Hepatic stellate cell (primary cell): ENCODE measurements at regions not wholly inside any gene's neighbourhood (a gene's known extent, or its start where the extent isn't known, plus 50 kb on each side); places are given as distances from the start of the nearest gene placed in this dataset.

ENCODE experiments used
- DNase-seq: peaks from one replicate; pipeline ENCODE4 v3.0.0; 2011; ENCODE audit warnings: low spot score

DNA sequence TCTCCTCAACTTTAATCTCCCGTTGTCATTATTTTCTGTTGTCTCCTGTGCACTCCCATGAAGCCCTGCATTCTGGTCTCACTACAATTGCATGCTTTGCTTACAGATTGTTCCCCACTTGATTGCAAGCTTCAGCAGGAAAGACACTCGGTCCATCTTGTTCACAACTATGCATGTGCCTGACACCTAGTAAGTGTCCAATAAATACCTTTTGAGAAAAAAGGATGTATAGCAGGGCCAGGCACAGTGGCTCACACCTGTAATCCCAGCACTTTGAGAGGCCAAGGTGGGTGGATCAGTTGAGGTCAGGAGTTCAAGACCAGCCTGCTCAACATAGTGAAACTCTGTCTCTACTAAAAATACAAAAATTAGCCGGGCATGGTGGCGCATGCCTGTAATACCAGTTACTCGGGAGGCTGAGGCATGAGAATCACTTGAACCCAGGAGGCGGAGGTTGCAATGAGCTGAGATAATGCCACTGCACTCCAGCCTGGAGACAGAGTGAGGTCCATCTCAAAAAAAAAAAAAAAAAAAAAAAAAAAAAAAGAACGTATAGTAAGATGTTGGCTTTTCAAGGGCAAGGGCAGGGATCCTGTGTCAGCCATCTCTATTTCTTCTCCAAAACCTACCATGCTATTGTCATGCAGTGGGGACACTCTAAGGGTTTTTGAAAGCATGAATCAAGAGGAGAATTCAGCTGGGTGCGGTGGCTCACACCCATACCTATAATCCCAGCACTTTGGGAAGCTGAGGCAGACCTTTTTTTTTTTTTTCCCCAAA is 338.3 kb downstream of the MYCN start:
- DNase-seq: no peak

DNA sequence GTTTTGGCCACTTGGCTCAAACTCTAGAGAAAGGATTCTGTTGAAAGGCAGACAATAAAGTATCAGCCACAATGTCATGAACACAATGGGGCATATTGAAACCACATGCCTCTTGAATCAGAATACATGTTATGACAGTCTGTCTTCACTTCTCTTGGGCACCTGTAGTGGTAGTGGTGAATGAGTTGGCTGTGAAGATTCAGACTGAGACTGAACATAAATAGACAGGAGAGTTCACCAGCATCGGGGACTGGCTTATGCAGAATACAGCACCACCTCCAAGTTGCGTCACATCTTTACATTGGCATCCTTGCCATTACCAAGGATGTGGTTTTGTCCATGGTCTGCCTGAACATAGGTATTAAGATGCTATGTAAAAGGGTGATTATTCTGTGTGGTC is 336.8 kb downstream of the MYCN start:
- no peak for DNase-seq

DNA sequence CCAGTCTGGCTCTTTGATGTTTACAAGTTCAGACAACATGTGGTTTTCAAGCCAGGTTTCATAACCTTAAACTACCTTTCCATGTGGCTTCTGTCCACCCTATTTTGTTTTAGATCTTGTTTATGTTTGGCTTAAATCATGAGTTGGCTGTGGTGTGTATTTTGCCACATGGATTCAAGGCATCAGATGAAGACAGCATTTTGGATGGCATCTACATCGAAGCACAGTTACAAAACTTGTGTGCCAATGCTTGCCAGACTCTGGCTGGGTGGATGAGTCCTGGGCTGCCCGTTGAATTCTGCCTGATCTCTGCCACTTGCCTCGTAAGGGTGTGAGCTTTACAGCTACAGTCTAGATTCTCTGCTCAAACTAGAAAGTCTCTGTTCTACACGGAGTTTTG is 335.3 kb downstream of the MYCN start:
- no peak for DNase-seq

DNA sequence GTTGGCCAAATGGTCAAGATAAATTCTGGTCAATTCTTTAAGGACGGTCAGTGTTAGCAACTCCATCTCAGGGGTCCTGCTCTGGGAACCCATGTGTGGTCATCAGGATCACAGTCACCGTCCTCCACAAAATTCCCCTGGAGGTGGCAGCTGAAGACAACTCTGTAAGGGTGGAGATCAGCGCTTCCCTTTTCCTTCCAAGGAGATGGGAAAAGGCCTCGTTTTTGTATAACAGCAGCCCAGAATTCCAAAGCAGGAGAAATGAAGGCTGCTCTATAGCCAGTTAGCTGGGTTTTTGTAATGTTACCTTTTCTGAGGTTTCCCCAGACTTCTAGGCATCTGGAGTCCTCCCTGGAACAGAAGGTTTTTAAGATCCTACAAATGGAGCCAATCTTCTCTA is 334.8 kb downstream of the MYCN start:
- no peak for DNase-seq

DNA sequence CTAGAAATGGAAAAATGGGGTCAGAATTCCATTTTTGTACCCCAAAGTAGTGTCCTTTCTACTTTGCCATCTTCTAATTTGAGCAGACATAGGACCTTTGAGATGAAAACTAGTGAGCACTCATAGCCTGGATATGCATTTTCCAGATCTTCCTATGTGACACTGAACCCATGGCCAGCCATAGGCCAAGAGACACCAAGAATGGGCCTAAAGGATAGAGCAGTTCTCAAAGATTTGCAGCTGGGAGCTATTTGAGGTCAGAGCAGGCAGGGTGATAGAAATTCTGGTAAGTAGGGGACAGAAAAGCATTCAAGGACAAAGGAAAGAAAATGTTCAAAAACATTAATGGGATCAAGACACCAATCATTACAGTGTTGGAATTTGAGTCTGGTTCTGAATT is 332.8 kb downstream of the MYCN start:
- no peak for DNase-seq

DNA sequence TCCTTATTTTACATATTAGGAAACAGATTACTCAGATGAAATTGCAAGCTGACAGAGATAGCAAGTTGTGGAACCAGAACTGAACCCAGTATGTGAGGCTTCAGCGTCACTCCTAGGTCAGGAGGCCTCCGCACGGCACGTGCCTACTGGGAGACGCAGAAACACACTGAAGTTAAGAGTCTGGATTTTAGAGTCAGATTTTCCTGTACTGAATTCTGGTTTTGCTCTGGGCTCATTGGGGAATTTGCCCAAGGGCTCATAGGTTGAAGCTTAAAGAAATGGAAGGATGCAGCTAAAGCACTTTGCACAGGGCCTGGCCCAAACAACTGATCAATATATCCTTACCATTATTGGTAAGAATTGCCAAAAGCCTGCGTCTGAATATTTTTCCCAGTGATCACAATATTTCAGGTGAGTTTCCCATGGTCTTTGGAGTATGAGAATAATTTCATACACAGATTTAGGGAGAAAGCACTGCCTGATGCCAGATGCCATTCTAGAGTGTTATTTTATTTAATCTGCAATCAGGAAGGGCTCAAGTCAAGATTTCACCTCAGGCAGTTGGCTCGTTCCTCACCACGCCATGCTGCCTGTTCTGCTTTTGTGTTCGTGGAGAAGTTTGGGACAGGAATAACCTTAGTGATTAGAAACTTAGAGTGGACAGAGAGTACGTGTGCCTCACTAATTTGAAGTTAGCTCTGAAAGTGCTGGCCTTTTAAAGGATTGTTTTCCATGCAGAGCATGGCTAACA is 331.9 kb downstream of the MYCN start:
- no peak for DNase-seq

DNA sequence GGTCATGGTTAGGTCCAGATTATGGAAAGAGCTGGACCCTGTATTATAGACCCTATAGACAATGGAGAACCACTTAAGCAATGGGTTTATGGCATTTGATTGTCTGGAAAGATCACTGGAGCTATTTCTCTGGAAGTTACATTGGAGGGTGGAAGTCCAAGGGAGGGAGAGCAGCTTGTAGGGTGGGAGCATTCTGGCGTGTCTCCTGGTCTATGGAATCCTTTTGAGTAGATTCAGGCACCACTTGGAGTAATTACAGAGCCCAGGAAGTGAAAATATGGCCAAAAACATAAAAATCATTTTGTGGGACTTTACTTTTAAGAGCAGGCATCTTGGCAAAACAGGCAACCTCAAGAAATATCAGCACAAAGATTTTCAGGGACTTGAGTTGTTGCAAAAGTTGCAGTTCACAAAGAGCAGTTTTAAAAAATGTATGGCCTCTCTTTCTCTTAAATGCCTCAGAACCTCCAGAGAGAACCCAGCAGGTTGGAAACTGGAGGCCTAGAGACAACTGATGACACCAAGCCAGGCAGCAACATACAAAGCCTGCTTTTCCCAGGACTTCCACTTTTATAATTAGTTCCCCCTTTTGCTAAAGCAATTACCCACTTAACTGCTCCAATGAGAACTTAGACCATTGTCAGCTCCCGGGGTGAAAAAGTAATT is 331.0 kb downstream of the MYCN start:
- DNase-seq: no peak

DNA sequence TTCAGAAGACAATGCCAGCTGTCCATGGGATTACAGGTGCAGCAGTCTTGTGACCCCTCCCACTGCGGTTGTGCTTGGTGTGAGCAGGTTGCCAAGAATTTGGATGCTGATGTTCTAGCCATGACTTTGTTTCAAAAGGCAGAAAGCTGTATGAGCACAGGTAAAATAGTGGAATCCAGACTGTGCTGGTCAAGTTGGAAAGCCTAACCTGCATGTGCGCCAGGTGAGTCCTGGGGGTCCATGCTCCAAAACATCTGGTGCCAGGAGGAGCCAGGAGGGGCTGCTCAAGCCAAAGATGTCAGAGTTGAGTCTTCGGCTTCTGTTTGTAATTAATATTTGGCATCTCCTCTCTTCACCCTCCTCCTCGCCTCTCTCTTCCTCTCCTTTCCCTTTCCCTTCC is 330.1 kb downstream of the MYCN start:
- no peak for DNase-seq

DNA sequence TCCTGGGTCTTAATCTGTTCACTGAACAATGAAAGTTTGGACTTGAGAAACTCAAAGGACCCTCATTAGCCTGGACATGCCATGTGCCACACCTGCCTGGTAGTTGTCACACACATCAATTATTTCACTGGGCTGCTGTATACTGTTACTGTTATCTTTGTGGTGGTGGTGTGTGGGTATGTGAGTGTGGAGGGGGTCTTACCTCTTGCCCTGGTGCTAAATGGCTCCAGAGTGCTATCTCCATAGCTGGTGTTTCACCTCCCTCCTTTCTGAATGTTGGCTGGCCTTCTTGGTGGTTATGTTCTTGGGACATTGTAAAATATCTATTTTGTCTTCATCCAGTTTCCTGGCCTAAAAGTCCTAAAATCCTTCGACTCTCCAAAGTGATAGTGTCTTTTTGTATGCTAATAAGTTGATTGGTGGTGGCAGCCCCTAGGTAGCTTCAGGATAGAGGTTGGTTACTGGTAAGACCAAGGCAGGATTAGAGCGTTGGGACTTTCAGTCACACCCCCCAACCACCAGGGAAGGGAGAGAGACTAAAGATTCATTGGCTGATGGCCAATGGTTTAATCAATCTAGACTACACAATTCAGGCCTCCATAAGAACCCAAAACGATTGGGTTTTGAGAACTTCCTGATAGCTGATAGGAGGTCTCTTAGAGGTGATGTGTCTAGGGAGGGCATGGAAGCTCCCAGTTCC is 328.1 kb downstream of the MYCN start:
- no peak for DNase-seq

DNA sequence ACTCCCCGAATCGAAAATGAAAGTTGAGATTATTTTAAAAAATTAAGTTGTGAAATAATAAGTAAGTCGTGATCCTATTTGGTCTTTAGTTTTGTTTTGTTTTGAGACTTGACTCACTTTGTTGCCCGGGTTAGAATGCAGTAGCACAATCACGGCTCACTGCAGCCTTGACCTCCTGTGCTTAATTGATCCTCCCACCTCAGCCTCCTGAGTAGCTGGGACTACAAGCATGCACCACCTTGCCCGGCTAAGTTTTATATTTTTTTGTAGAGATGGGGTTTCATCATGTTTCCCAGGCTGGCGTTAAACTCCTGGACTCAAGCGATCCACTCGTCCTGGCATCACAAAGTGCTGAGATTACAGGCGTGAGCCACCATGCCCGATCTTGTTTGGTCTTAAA is 326.2 kb downstream of the MYCN start:
- no peak for DNase-seq

DNA sequence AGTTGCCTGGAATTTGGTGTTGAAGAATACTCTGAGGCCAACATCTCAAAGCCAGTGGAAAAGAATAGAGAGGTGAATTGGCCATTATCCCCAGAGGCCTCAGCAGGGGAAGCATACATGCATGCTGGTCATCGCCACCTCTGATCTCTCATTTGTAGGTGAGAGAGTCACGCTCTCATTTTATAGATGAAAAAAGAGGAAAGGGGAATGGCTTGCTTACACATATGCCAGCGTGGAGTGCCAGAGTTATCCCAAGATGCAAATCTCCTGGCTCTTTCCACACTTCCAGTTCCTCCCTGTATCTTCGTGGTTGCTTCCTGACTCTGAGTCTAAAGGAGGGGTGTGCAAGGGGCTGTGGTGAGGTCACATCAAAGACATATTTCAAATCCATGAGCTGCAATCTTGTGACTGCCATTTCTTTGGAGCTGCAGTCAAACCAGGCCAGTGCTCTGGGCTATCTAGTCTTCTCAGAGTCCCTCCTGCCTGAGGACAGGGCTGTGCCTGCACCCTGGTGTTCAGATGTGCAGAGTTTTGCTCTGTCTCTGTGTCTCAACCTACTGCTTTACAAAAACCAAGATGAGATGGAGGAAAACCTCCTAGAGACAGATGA is 324.7 kb downstream of the MYCN start:
- DNase-seq: no peak

DNA sequence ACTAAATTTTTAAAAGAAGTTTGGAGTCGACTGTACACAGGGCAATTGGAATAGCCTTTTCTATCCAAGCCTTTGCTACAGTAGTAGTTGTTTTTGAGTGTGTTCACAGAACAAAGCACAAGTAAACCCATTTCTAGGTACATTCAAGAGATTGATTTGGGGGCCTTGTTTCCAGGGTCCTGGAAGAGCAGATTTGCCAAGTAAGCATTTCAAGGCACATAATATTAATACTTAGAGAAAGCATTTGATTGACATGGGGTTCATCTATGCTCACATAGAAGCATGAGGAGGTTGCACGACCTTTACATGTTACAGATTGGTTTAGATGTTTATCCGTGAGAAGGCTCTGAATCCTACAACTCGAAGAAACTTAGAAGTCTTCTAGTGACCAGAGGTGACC is 324.1 kb downstream of the MYCN start:
- DNase-seq: no peak

DNA sequence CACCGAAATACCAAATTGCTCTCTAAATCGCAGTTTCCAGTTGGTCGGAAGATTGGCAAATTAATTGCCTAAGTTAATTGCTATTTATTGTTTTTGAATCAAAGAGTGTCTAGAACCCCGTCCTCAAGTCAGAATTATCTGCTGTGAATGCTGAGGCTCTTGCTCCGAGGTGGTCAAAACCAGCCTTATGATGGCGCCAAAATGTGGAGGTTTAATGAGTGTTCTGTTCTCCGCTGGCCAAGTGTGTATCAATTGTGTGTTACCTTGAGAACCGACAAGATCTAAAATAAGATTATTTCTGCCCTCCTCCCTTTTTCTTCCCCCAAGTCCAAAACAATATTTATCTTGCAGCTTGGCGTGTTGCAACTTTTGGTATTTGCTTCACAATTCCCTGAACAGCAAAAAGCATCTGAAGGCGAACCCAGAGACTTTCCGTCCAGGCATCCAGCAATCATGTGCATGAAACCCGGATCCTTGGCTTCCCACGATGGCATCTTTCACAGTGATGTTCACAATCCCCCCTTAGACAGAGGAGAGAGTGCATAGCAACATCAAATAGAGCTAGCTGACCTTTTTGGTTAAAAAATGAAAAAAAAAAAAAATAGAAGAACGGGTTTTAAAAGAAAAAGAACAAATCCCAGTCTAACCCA is 323.0 kb downstream of the MYCN start:
- no peak for DNase-seq

DNA sequence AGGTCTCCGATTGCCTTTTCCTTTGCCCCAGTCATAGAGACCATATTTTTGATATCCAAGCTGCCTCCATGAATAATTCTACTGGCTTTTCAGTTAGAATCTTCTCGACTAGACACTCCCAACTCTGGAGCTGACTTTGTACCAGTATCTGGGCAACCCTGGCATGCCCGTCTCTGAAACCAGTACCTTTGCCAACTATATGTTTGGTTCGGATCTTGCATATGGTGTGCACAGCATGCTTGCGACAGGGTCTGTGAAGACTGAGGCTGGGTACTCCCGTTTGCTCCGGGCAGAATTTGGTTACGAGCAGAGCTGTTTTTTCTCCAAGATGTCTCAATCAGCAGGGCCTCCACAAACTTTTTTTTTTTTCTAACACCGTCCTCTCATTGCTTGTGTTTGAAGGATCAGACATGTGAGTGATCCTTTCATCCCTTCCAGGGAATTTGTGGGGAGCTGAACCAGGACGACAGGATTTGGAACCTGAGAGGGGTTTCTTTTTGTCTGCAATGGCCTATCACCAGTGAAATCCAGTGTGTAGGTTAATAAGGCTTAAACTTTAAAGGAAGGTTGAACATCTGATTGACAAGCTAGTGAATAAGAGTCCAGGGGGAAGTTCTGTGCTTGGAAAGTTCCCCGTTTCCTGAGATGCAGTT is 322.3 kb downstream of the MYCN start:
- no peak for DNase-seq

DNA sequence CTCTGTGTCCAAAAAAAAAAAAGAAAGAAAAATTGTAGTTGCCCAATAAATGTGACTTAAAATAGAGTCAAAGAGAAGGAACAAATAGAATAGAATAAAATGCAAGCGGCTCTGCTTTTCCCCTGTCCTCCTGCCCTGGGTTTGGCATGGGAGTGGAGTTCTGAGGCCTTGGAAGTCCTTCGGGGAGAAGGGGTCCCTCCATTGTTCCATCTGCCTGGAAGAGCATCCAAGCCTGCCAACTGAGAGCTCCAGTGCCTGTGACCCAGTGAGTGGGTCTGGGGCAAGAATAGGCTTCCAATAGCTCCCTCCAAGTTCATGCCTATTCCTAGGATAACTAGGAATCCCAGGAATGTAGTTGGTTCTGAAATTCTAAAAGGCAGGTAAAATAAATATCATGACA is 321.4 kb downstream of the MYCN start:
- DNase-seq: no peak

DNA sequence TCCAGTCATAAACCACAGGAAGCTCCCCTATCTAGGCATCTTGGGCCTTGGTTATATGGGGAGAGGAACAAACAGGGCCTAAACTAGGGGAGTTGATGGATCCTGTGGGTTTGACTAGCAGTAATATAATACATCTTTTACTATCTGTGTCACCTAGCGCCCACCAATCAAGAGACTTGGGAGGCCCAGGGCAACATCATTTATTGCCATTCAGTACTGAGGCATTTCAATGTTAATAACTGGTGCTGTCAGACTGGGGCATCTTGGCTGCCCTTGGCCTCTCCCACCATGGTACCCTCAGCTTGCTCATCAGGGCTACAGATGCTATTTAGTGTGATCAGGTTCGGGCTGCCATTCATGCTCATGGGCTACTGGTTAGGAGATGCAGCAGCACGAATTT is 320.7 kb downstream of the MYCN start:
- DNase-seq: no peak

DNA sequence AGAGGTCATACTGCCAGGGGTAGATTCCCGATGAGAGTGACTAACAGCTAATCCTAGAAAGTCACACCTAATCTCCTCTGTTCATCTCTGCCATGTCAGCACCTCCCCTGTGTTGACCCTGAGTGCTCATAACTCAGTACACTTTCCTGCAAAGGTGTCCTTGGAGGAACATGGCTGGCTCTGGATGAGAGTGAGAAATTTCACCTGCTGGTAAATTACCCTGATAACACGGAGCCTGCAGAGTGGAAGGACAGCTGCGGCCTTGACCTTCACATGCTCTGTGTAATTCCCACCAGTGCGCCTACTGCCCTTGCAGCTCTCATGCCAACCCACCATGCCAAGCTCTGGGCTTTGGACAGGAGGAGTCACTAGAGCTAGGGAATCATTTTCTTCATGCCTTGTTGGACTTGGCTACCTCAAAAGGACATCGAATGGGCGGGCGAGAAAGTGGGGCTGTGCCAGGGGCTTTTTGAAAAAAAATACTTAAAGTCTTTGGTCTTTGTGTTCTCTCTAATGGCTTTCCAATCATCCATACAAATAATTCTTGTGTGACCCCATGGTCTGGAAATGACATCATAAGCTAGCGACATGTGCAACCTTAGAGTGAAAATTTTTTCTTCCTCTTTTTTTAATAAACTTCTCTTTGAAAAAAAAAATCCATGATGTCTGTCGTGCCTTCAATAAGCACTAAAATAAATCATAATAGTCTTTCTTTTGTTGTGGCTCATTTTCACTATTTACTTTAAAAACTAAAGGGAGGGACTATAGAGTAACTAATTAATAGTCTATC is 319.9 kb downstream of the MYCN start:
- DNase-seq: no peak

DNA sequence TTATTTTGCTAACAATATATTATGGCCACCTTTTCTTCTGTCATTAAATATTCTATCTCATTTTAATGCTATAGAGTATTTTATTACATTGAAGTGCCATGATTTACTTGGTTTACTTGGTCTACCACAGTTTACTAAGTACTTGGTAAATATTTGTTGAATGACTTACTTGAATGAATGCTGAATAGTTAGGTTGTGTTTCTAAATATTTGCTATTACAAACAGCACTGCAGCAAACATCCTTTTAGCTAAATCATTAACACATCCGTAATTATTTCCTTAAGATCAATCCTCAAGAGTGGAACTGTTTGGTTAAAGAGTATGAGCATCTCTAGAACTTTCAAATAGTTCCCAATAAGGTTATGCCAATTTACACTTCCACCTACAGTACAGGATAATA is 318.7 kb downstream of the MYCN start:
- DNase-seq: no peak

DNA sequence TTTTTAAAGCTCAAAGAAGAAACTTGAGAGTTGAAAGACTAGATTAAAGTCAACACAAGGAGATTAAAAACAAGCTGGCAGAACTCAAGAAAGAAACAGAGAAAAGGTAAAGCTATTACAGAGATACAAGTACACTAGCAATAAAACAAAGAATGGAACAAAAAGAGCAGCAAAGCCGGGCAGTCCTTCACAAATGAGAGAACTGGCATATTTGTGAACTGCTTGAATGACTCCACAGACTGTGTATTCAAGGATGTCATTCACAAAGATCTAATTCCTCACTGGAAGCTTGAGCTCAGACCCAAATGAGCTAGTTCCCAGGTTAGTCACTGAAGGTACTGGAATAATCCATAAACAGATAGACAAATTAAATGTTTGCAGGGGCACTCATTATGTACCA is 318.0 kb downstream of the MYCN start:
- no peak for DNase-seq

DNA sequence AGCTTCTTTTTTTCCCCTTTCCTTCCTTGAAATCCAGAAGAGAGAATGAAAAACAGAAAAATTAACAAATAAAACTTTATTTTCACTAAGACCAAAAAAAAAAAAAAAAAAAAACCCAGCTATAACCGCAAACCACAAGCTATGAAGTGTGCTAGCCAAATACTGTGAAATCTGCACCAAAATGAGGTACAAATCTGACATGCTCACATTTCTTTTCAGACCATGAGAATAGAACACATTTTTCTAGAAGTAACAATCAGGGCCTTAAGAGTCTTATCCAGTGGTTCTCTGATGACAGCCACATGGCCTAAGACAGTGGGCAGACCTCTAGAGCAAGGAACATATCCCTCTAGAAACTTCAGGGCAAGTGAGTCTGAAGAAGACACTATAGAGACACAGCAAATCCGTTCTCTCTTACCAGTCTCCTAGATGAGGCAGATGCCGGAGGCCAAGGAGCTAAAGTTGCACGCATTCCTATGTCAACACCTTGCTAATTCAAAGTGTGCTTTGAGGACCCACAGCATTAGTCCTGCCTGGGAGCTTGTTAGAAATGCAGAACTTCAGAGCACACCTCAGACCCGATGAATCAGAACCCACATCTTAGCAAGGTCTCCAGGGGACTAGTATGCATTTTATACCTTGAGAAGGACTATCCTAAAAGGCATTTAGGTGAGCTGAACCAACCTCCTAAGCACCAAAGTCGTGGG is 317.1 kb downstream of the MYCN start:
- no peak for DNase-seq
